ENCODE measurements at regions not wholly inside any gene's neighbourhood (a gene's known extent, or its start where the extent isn't known, plus 50 kb on each side); places are given as distances from the start of the nearest gene placed in this dataset.

DNA sequence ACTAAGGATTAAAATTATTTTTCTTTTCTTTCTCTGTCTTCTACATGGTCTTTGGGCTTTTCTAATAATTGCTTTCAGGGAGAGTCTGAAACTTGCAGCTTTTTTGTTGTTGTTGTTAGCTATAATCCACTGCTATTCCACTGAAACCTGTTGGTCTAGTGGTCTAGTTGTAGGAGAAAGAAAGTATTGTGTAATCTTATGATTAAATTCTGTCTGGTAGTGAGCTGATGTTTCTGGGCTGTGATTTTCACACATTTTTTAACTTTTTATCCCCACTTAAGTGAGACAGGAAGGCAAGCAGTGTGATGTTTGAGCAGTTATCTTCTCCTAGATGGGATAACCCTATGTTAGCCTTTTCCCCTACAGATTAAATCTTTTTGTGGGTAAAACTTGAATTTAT is 825.2 kb downstream of the PCDH7 start:
- no peaks in the 10 kb centered on the region for H3K36me3 Mint-ChIP-seq (ENCODE audit: low read depth)
- intact Hi-C loops (cut with micrococcal nuclease) = no loop called here
- H3K27ac Mint-ChIP-seq = no peak overlapping the region
- no peaks in the 10 kb centered on the region for H3K27me3 Mint-ChIP-seq
- no peaks in the 10 kb centered on the region for H3K4me1 Mint-ChIP-seq (ENCODE audit: low read depth)
- no peaks in the 10 kb centered on the region for H3K9me3 Mint-ChIP-seq
- H3K4me3 Mint-ChIP-seq = no peak overlapping the region

DNA sequence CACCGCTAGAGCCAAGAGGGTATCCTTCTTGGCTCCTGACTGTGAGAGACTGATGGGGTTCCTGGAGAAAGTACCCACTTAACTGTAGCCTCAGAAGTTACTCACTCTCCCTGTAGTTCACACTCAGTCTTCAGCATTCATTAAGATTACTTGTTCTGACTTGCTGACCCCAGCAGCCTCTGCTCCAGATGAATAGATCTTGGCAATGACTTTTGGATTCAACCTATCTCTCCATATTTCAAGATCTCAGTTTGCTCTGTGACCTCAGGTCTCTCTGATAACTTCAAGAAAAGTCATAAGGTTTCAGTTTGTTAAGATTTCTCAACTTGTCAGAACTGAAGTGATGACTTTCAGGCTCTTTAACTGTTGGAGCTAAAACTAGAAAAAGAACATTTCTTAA is 825.6 kb downstream of the PCDH7 start:
- intact Hi-C loops (cut with micrococcal nuclease) = no loop called here
- no peaks in the 10 kb centered on the region for H3K4me1 Mint-ChIP-seq (ENCODE audit: low read depth)
- no peaks in the 10 kb centered on the region for H3K9me3 Mint-ChIP-seq
- no peak overlapping the region for H3K4me3 Mint-ChIP-seq
- no peaks in the 10 kb centered on the region for H3K36me3 Mint-ChIP-seq (ENCODE audit: low read depth)
- H3K27me3 Mint-ChIP-seq = no peaks in the 10 kb centered on the region
- no peak overlapping the region for H3K27ac Mint-ChIP-seq

DNA sequence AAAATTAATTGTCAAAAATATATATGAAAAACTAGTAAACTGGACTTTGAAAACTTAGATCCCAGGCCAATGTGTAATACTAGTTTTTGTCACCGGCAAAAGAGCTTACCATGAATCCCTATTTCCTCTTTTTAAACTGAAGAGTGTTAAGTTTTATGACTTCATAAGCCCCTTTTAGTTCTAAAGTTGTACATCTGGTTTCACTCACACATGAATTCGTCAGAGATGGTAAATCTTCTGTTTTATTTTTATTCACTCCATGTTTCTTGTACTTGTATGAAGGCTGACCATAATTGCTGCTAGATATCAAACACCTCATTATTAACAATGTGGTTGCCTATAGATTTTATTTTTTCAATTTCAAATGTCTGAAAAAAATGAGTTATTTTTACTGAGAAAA is 827.9 kb downstream of the PCDH7 start:
- H3K4me3 Mint-ChIP-seq = no peak overlapping the region
- no peaks in the 10 kb centered on the region for H3K9me3 Mint-ChIP-seq
- intact Hi-C loops (cut with micrococcal nuclease) = no loop called here
- H3K4me1 Mint-ChIP-seq (ENCODE audit: low read depth) = no peaks in the 10 kb centered on the region
- H3K27ac Mint-ChIP-seq = no peak overlapping the region
- no peaks in the 10 kb centered on the region for H3K27me3 Mint-ChIP-seq
- H3K36me3 Mint-ChIP-seq (ENCODE audit: low read depth) = no peaks in the 10 kb centered on the region

DNA sequence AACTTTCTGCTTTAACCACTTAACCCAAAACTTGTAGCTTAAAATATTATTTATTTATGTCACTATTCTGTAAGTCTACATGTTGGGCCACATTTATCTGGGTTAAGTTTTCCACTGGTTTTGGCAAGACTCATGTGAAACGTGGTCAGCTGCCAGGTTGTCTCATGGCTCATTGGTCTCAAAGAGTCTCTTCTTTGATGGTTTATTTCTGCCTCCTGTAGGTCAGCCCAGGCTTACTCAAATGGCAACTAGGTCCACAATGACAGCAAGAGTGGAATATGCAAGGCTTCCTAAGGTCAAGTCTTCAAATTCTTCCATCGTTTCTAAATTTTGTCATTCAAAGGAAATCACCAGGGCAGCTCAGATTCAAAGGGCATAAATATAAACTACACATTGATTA is 828.7 kb downstream of the PCDH7 start:
- Mint-ChIP-seq H3K4me3 (no peak overlapping the region), H3K9me3 (no peaks in the 10 kb centered on the region), H3K27ac (no peak overlapping the region), H3K4me1 (ENCODE audit: low read depth) (no peaks in the 10 kb centered on the region), H3K27me3 (no peaks in the 10 kb centered on the region), H3K36me3 (ENCODE audit: low read depth) (no peaks in the 10 kb centered on the region)
- intact Hi-C loops (cut with micrococcal nuclease) = no loop called here

DNA sequence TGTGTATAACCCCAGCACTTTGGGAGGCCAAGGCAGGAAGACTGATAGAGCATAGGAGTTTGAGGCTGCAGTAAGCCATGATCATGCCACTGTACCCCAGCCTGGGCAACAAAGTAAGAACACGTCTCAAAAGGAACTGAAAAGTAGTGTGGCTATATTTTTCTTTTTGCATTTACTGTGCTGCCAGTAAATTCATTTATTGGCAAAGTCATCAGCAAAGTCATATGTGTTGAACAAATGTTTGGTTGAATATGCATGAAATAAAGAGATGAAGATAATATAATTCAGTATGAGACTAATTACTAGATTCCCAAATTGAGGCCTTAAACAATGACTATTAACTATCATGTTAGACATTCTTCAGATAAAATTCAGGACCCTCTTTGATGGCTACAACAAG is 829.1 kb downstream of the PCDH7 start:
- Mint-ChIP-seq H3K27ac (no peak overlapping the region), H3K27me3 (no peaks in the 10 kb centered on the region), H3K4me3 (no peak overlapping the region), H3K36me3 (ENCODE audit: low read depth) (no peaks in the 10 kb centered on the region), H3K9me3 (no peaks in the 10 kb centered on the region), H3K4me1 (ENCODE audit: low read depth) (no peaks in the 10 kb centered on the region)
- intact Hi-C loops (cut with micrococcal nuclease) = no loop called here

DNA sequence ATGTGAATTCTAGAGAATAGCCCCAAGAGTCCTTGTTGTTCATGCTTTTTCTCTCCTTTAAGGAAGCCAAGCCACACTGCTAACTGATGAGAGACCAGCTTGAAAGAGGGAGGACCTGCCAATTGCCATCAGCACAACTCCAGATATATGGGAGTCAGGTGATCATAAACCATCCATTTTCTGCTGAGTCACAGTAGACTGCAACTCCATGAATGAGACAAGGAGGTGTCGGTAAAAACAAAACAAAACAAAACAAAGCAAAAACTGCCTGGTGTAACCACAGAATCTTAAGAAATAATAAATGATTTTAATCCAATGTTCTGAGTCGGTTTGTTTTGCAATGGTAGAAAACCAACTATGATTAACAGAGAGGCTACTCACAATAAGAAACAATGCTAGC is 837.3 kb downstream of the PCDH7 start:
- Mint-ChIP-seq H3K4me3 (no peak overlapping the region), H3K36me3 (ENCODE audit: low read depth) (no peaks in the 10 kb centered on the region), H3K27me3 (no peaks in the 10 kb centered on the region), H3K9me3 (no peaks in the 10 kb centered on the region), H3K27ac (no peak overlapping the region), H3K4me1 (ENCODE audit: low read depth) (no peaks in the 10 kb centered on the region)
- intact Hi-C loops (cut with micrococcal nuclease) = no loop called here

DNA sequence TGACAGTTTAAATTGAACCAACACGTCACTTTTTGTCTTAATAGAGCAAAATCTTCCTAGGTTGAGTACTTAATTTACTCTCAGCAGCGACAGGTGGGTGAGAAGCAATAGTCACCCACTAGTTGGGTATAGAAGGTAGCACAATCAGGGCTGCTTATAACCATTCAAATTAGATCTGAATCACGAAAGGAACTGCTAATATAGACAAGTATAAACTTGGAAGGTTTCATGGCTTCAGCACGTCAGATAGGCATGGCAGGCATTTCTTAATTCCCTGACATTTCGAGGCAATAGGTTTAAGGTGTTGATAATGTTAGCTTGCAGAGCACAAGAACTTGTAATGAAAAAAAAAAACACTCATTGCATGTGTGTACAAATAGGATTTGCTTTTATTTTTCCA is 853.4 kb downstream of the PCDH7 start:
- Mint-ChIP-seq H3K4me3 (no peak overlapping the region), H3K9me3 (no peaks in the 10 kb centered on the region), H3K27me3 (no peaks in the 10 kb centered on the region), H3K36me3 (ENCODE audit: low read depth) (no peaks in the 10 kb centered on the region), H3K4me1 (ENCODE audit: low read depth) (no peaks in the 10 kb centered on the region), H3K27ac (no peak overlapping the region)
- intact Hi-C loops (cut with micrococcal nuclease) = no loop called here

DNA sequence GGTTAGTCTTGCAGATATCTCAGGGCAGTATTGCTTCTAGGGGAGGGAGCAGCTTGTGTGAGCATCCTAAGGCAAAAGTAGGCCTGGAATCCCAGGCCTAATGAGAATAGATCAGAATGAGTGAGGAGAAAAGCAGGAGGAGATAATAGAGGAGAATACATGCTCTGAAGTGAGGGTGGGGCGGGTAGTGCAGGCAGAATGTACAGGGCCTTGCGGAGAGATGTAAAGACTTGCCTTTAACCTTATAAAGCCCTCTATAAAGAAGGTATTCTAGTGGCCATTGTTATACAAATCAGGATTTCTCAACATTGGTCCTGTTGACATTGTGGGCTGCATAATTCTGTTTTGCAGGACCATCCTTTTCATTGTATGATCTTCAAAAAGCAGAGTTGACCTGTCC is 855.3 kb downstream of the PCDH7 start:
- Mint-ChIP-seq H3K36me3 (ENCODE audit: low read depth) (no peaks in the 10 kb centered on the region), H3K27ac (no peak overlapping the region), H3K9me3 (no peaks in the 10 kb centered on the region), H3K4me1 (ENCODE audit: low read depth) (no peaks in the 10 kb centered on the region), H3K27me3 (no peaks in the 10 kb centered on the region), H3K4me3 (no peak overlapping the region)
- intact Hi-C loops (cut with micrococcal nuclease) = no loop called here

DNA sequence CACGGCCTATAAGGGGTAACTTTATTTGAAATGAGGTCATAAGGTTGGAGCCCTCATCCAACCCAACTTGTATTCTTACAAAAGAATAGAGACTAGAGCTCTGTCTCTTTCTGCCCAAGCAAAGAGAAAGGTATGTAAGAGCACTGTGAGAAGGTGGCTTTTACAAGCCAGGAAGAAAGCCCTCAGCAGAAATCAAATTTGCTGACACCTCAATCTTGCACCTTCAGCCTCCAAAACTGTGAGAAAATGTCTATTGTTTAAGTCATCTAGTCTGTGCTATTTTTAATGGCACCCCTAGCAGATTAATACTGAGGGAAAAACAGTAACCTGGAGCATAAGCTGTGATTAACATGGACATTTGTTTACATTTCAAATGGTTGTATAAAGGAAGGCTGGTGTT is 860.7 kb downstream of the PCDH7 start:
- no peaks in the 10 kb centered on the region for H3K9me3 Mint-ChIP-seq
- no peak overlapping the region for H3K27ac Mint-ChIP-seq
- H3K4me3 Mint-ChIP-seq = no peak overlapping the region
- intact Hi-C loops (cut with micrococcal nuclease) = no loop called here
- H3K4me1 Mint-ChIP-seq (ENCODE audit: low read depth) = no peaks in the 10 kb centered on the region
- H3K27me3 Mint-ChIP-seq = no peaks in the 10 kb centered on the region
- H3K36me3 Mint-ChIP-seq (ENCODE audit: low read depth) = no peaks in the 10 kb centered on the region

DNA sequence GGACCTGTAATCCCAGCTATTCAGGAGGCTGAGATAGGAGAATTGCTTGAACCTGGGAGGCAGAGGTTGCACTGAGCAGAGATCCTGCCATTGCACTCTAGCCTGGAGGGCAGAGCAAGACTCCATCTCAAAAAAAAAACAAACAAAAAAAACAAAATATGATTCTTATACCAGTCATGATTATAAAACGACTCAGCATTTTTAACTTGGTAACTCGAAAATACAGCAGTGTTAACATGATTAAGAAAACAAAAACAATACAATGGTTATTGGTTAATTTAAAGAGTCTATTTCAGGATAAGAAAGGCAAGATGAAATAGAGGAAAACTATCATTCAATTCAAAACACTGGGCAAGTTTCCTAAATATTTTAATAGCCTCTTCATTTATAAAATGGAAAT is 865.3 kb downstream of the PCDH7 start:
- Mint-ChIP-seq H3K4me3 (no peak overlapping the region), H3K4me1 (ENCODE audit: low read depth) (no peaks in the 10 kb centered on the region), H3K27ac (no peak overlapping the region), H3K27me3 (no peaks in the 10 kb centered on the region), H3K36me3 (ENCODE audit: low read depth) (no peaks in the 10 kb centered on the region), H3K9me3 (no peaks in the 10 kb centered on the region)
- intact Hi-C loops (cut with micrococcal nuclease) = no loop called here

DNA sequence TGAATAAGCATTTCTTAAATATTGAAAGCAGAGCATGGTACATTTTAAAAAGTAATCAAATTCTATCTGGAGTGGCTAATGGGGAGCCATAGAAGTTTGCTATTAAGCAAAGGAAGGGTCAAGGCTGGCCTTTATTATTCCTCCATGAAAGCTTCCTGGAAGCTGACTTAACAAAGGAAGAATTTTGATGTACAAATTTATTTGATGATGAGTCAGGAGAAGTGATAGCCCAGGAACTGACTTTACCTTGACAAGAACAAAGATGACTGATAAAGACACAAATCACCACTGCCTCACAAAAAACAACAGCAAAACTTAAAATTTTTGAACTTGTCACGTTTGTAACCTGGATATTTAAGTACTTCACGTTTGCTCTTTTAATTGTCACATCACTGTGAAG is 872.1 kb downstream of the PCDH7 start:
- Mint-ChIP-seq H3K36me3 (ENCODE audit: low read depth) (no peaks in the 10 kb centered on the region), H3K27me3 (no peaks in the 10 kb centered on the region), H3K27ac (no peak overlapping the region), H3K4me1 (ENCODE audit: low read depth) (no peaks in the 10 kb centered on the region), H3K4me3 (no peak overlapping the region), H3K9me3 (no peaks in the 10 kb centered on the region)
- intact Hi-C loops (cut with micrococcal nuclease) = no loop called here

DNA sequence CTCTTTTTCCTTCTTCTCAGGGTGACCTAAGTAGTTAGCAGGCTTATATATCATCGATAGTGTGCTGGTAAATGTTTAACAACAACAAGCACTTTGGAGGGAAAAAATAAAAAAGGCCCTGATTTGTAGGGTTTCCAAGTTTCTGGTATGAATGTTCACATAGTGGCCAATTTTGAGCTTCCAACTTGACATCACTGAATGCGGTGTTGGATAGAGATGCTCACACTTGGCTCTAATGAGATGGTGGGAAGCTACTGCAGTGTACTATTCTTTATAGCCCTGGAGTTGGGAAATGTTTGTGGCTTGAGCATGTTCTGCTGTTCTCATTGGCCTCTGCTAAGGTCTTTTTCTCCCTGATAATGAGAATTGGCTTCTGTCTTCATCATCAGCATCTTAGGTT is 875.3 kb downstream of the PCDH7 start:
- no peak overlapping the region for H3K4me3 Mint-ChIP-seq

DNA sequence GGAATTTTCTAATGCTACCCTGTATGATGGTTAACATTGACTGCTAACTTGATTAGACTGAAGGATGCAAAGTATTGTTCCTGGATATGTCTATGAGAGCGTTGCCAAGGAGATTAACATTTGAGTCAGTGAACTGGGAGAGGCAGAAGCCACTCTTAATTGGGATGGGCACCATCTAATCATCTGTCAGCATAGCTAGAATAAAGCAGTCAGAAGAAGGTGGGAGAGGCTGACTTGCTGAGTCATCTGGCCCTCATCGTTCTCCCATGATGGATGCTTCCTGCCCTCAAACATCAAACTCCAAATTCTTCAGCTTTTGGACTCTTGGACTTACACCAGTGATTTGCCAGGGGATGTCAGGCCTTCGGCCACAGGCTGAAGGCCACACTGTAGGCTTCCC is 878.5 kb downstream of the PCDH7 start:
- Mint-ChIP-seq H3K9me3 (no peaks in the 10 kb centered on the region), H3K27ac (no peak overlapping the region), H3K36me3 (ENCODE audit: low read depth) (no peaks in the 10 kb centered on the region), H3K4me3 (no peak overlapping the region), H3K27me3 (no peaks in the 10 kb centered on the region), H3K4me1 (ENCODE audit: low read depth) (no peaks in the 10 kb centered on the region)
- intact Hi-C loops (cut with micrococcal nuclease) = no loop called here

More for the DNA sequence above, 875.3 kb downstream of the PCDH7 start:
- Mint-ChIP-seq H3K36me3 (ENCODE audit: low read depth) (no peaks in the 10 kb centered on the region), H3K27ac (no peak overlapping the region), H3K4me1 (ENCODE audit: low read depth) (no peaks in the 10 kb centered on the region), H3K9me3 (no peaks in the 10 kb centered on the region), H3K27me3 (no peaks in the 10 kb centered on the region)
- intact Hi-C loops (cut with micrococcal nuclease) = no loop called here

DNA sequence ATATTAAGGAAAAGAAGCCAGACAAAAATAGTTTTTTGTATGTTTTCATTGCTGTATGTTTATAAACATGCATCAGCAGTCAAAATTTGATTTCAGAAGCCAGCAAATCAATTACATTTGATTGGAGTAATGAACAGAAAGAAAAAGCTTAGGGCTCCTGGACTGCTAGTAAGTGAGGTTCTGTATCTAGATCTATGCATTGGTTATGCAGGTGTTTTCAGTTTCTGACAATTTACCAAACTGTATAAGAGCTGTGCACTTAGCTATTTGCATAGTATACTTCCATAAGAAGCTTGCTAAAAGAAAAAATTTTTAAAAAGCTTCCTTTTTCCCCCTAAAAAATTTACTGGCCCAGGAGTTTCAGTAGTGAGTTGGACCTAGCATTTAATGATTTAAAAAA is 881.6 kb downstream of the PCDH7 start:
- H3K36me3 Mint-ChIP-seq (ENCODE audit: low read depth) = no peaks in the 10 kb centered on the region
- no peaks in the 10 kb centered on the region for H3K4me1 Mint-ChIP-seq (ENCODE audit: low read depth)
- H3K9me3 Mint-ChIP-seq = no peaks in the 10 kb centered on the region
- no peak overlapping the region for H3K4me3 Mint-ChIP-seq
- no peaks in the 10 kb centered on the region for H3K27me3 Mint-ChIP-seq
- H3K27ac Mint-ChIP-seq = no peak overlapping the region
- intact Hi-C loops (cut with micrococcal nuclease) = no loop called here

DNA sequence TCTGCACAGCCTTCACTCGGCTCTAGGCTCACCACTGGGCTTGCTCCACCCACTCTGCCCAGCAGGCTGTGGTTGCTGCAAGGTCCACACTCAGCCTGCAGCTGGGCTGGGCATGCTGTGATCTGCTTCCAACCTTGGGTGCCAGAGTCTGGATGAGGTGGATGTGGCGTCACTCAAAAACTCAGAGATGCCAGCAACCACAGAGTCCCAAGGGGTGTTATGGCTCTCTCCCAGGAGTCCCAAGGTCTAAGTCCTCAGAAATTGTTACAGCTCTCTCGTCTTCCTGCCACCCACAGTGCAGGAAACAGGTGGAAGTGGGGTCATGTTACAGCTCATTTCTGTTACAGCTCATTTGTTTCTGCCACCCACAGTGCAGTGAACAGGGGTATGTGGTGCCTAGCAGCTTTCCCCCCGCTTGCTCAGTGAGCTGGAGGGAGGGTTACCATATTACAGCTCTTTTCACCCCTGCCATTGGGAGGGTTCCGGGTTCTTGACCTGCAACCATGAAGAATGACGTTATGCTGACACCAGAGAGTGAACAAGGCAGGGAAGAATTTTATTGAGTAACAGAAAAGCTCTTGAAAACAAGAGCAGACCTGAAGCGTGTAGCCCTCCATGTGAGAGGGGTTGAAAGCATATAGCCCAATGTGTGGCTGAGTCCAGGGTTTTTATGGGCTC is 893.9 kb downstream of the PCDH7 start:
- no peaks in the 10 kb centered on the region for H3K36me3 Mint-ChIP-seq (ENCODE audit: low read depth)
- no peaks in the 10 kb centered on the region for H3K4me1 Mint-ChIP-seq (ENCODE audit: low read depth)
- no peak overlapping the region for H3K4me3 Mint-ChIP-seq
- no peak overlapping the region for H3K27ac Mint-ChIP-seq
- no peaks in the 10 kb centered on the region for H3K27me3 Mint-ChIP-seq
- intact Hi-C loops (cut with micrococcal nuclease) = no loop called here
- H3K9me3 Mint-ChIP-seq = no peaks in the 10 kb centered on the region
